Mesendoderm (in vitro differentiated cells): ENCODE measurements at regions not wholly inside any gene's neighbourhood (a gene's known extent, or its start where the extent isn't known, plus 50 kb on each side); places are given as distances from the start of the nearest gene placed in this dataset.

Experiments
- DNase-seq: peaks from one replicate; pipeline ENCODE4 v3.0.0; 2013
- H2AK5ac ChIP-seq: 2 replicates; pipeline ENCODE4 v1.6.1; 2013; ENCODE audit warnings: low read length, inconsistent platforms
- H2BK120ac ChIP-seq: 2 replicates; pipeline ENCODE4 v1.6.1; 2013; ENCODE audit warnings: low read depth, mild to moderate bottlenecking, low read length, moderate library complexity, mixed read lengths
- H2BK15ac ChIP-seq: replicated peaks from 2 replicates; pipeline ENCODE4 v1.6.1; 2013; ENCODE audit warnings: low read depth, mild to moderate bottlenecking, moderate library complexity
- H2BK5ac ChIP-seq: 2 replicates; pipeline ENCODE4 v1.6.1; 2013; ENCODE audit warnings: low read length, inconsistent platforms
- H3K18ac ChIP-seq: 2 replicates; pipeline ENCODE4 v1.6.1; 2013; ENCODE audit warnings: mild to moderate bottlenecking, low read length, mixed read lengths
- H3K23ac ChIP-seq: one replicate; pipeline ENCODE4 v1.6.1; 2013; ENCODE audit warnings: low read length
- H3K27ac ChIP-seq: 2 replicates; pipeline ENCODE4 v1.5.1; 2013; ENCODE audit warnings: low read depth, mild to moderate bottlenecking, inconsistent platforms, low read length, moderate library complexity
- H3K27me3 ChIP-seq: 2 replicates; pipeline ENCODE4 v1.6.1; 2013; ENCODE audit warnings: low read length, control low read depth, mild to moderate bottlenecking, inconsistent platforms; ENCODE audit not compliant: insufficient read depth, poor library complexity
- H3K36me3 ChIP-seq: 2 replicates; pipeline ENCODE4 v1.6.1; 2013; ENCODE audit warnings: low read length, inconsistent platforms; ENCODE audit not compliant: control insufficient read depth, insufficient read depth
- H3K4ac ChIP-seq: one replicate; pipeline ENCODE4 v1.6.1; 2013; ENCODE audit warnings: low read depth, mild to moderate bottlenecking, low read length, moderate library complexity
- H3K4me1 ChIP-seq: 2 replicates; pipeline ENCODE4 v1.6.1; 2013; ENCODE audit warnings: low read depth, low read length, inconsistent platforms; ENCODE audit not compliant: control insufficient read depth
- H3K4me2 ChIP-seq: 2 replicates; pipeline ENCODE4 v1.6.1; 2013; ENCODE audit warnings: low read length
- H3K4me3 ChIP-seq: 2 replicates; pipeline ENCODE4 v1.5.1; 2013; ENCODE audit warnings: mild to moderate bottlenecking, low read length
- H3K56ac ChIP-seq: one replicate; pipeline ENCODE4 v1.6.1; 2013; ENCODE audit warnings: low read length
- H3K79me1 ChIP-seq: 2 replicates; pipeline ENCODE4 v1.6.1; 2013; ENCODE audit warnings: low read length, inconsistent platforms
- H3K79me2 ChIP-seq: 2 replicates; pipeline ENCODE4 v1.6.1; 2013; ENCODE audit warnings: mild to moderate bottlenecking, low read length; ENCODE audit not compliant: control insufficient read depth, insufficient read depth
- H3K9ac ChIP-seq: 2 replicates; pipeline ENCODE4 v1.6.1; 2013; ENCODE audit warnings: low read length, inconsistent platforms
- H4K5ac ChIP-seq: one replicate; pipeline ENCODE4 v1.6.1; 2013; ENCODE audit warnings: low read length
- H4K8ac ChIP-seq: one replicate; pipeline ENCODE4 v1.6.1; 2013; ENCODE audit warnings: low read depth, mild to moderate bottlenecking, control low read depth, low read length, moderate library complexity
- whole genome bisulfite sequencing: extraction: QIAGEN DNeasy Blood & Tissue Kit; methylation state at CpG from one replicate; pipeline ENCODE4 v1.1.7; 2013; ENCODE audit warnings: low lambda C conversion rate, missing lambda C conversion rate; ENCODE audit not compliant: insufficient coverage; ENCODE audit errors: extremely low coverage; 5-methylcytosine and 5-hydroxymethylcytosine counted together

- Histone ChIP-seq H2AK5ac (no peak overlapping the region), H4K5ac (no peak overlapping the region), H3K23ac (no peak overlapping the region), H3K9ac (no peak overlapping the region), H3K36me3 (no peaks in the 10 kb centered on the region), H2BK120ac (no peak overlapping the region), H3K27me3 (no peaks in the 10 kb centered on the region), H2BK15ac (no peak overlapping the region), H3K79me1 (no peaks in the 10 kb centered on the region), H3K56ac (no peak overlapping the region), H4K8ac (no peak overlapping the region), H3K27ac (no peak overlapping the region), H2BK5ac (no peak overlapping the region), H3K4me2 (no peak overlapping the region), H3K4me3 (no peak overlapping the region), H3K18ac (no peak overlapping the region), H3K4ac (no peak overlapping the region), H3K4me1 (no peaks in the 10 kb centered on the region), H3K79me2 (no peaks in the 10 kb centered on the region)
- DNase-seq, result no peak
- no CpG with 5 or more reads among the region's 3 CpGs for WGBS
Measured at GRCh38 chr3:95797081-95797480, 1017.3 kb upstream of the EPHA6 start.

GRCh38 chr3:95798628-95799027 is 1015.8 kb upstream of the EPHA6 start:
- no peak overlapping the region for H2BK15ac ChIP-seq
- no peak overlapping the region for H2BK5ac ChIP-seq
- WGBS, result no CpG with 5 or more reads among the region's 1 CpG
- H3K4me1 ChIP-seq, result no peaks in the 10 kb centered on the region
- H4K8ac ChIP-seq, result no peak overlapping the region
- H3K18ac ChIP-seq, result no peak overlapping the region
- H3K4me2 ChIP-seq, result no peak overlapping the region
- H3K56ac ChIP-seq, result no peak overlapping the region
- no peaks in the 10 kb centered on the region for H3K79me1 ChIP-seq
- no peak overlapping the region for H3K27ac ChIP-seq
- H3K79me2 ChIP-seq, result no peaks in the 10 kb centered on the region
- H3K36me3 ChIP-seq, result no peaks in the 10 kb centered on the region
- H2AK5ac ChIP-seq, result no peak overlapping the region
- no peak overlapping the region for H3K4me3 ChIP-seq
- H2BK120ac ChIP-seq, result no peak overlapping the region
- H3K4ac ChIP-seq, result no peak overlapping the region
- no peak overlapping the region for H3K23ac ChIP-seq
- H4K5ac ChIP-seq, result no peak overlapping the region
- no peaks in the 10 kb centered on the region for H3K27me3 ChIP-seq
- DNase-seq, result no peak
- no peak overlapping the region for H3K9ac ChIP-seq

- H3K27me3 ChIP-seq, result no peaks in the 10 kb centered on the region
- H3K9ac ChIP-seq, result no peak overlapping the region
Measured at GRCh38 chr3:95810462-95810861, 1003.9 kb upstream of the EPHA6 start.

GRCh38 chr3:95813244-95813643 is 1001.1 kb upstream of the EPHA6 start:
- H3K18ac ChIP-seq, result no peak overlapping the region
- no peak overlapping the region for H2BK15ac ChIP-seq
- no peaks in the 10 kb centered on the region for H3K36me3 ChIP-seq
- no peak for DNase-seq
- no peak overlapping the region for H3K9ac ChIP-seq
- no peak overlapping the region for H4K5ac ChIP-seq
- H3K56ac ChIP-seq, result no peak overlapping the region
- no peak overlapping the region for H2BK120ac ChIP-seq
- no CpG with 5 or more reads among the region's 2 CpGs for WGBS
- H3K4me2 ChIP-seq, result no peak overlapping the region
- H3K79me1 ChIP-seq, result no peaks in the 10 kb centered on the region
- no peaks in the 10 kb centered on the region for H3K79me2 ChIP-seq
- H3K23ac ChIP-seq, result no peak overlapping the region
- H3K4ac ChIP-seq, result no peak overlapping the region
- no peaks in the 10 kb centered on the region for H3K4me1 ChIP-seq
- H3K27ac ChIP-seq, result no peak overlapping the region
- no peak overlapping the region for H2AK5ac ChIP-seq
- no peak overlapping the region for H3K4me3 ChIP-seq
- H3K27me3 ChIP-seq, result no peaks in the 10 kb centered on the region
- no peak overlapping the region for H2BK5ac ChIP-seq
- no peak overlapping the region for H4K8ac ChIP-seq

More at GRCh38 chr3:95810462-95810861, 1003.9 kb upstream of the EPHA6 start:
- no peak overlapping the region for H3K4me3 ChIP-seq
- no peak overlapping the region for H3K4ac ChIP-seq
- no peaks in the 10 kb centered on the region for H3K36me3 ChIP-seq
- H2BK120ac ChIP-seq, result no peak overlapping the region
- no peak overlapping the region for H2BK15ac ChIP-seq
- H3K4me2 ChIP-seq, result no peak overlapping the region
- no peak overlapping the region for H3K23ac ChIP-seq
- no peaks in the 10 kb centered on the region for H3K4me1 ChIP-seq
- no peak overlapping the region for H3K18ac ChIP-seq
- no peak overlapping the region for H4K5ac ChIP-seq
- H3K79me1 ChIP-seq, result no peaks in the 10 kb centered on the region
- H3K79me2 ChIP-seq, result no peaks in the 10 kb centered on the region
- no peak overlapping the region for H3K27ac ChIP-seq
- no peak for DNase-seq
- H2AK5ac ChIP-seq, result no peak overlapping the region
- no CpG with 5 or more reads among the region's 1 CpG for WGBS
- H2BK5ac ChIP-seq, result no peak overlapping the region
- no peak overlapping the region for H3K56ac ChIP-seq
- H4K8ac ChIP-seq, result no peak overlapping the region

- DNase-seq, result peak; percentile 12
- H3K18ac ChIP-seq, result no peak overlapping the region
- H4K8ac ChIP-seq, result no peak overlapping the region
- H3K27me3 ChIP-seq, result no peaks in the 10 kb centered on the region
- no peak overlapping the region for H3K23ac ChIP-seq
- no peaks in the 10 kb centered on the region for H3K36me3 ChIP-seq
- H3K79me1 ChIP-seq, result no peaks in the 10 kb centered on the region
- H3K56ac ChIP-seq, result no peak overlapping the region
- H2BK5ac ChIP-seq, result no peak overlapping the region
- no peak overlapping the region for H4K5ac ChIP-seq
- no peak overlapping the region for H3K9ac ChIP-seq
- no peaks in the 10 kb centered on the region for H3K4me1 ChIP-seq
- no peaks in the 10 kb centered on the region for H3K79me2 ChIP-seq
- H3K27ac ChIP-seq, result no peak overlapping the region
- H3K4me3 ChIP-seq, result no peak overlapping the region
- no peak overlapping the region for H3K4me2 ChIP-seq
- no peak overlapping the region for H3K4ac ChIP-seq
- no peak overlapping the region for H2BK15ac ChIP-seq
- WGBS, result no CpG with 5 or more reads among the region's 1 CpG
- H2AK5ac ChIP-seq, result no peak overlapping the region
- H2BK120ac ChIP-seq, result no peak overlapping the region
Measured at GRCh38 chr3:95815828-95816227, 998.6 kb upstream of the EPHA6 start.

GRCh38 chr3:95826419-95826818 is 988.0 kb upstream of the EPHA6 start:
- Histone ChIP-seq H3K36me3 (no peaks in the 10 kb centered on the region), H3K27me3 (no peaks in the 10 kb centered on the region), H3K4me3 (no peak overlapping the region), H3K4me1 (no peaks in the 10 kb centered on the region), H3K79me1 (no peaks in the 10 kb centered on the region), H2BK15ac (no peak overlapping the region), H3K9ac (no peak overlapping the region), H3K79me2 (no peaks in the 10 kb centered on the region), H2AK5ac (no peak overlapping the region), H3K18ac (no peak overlapping the region), H2BK120ac (no peak overlapping the region), H4K8ac (no peak overlapping the region), H3K56ac (no peak overlapping the region), H4K5ac (no peak overlapping the region), H3K27ac (no peak overlapping the region), H3K4ac (no peak overlapping the region), H3K23ac (no peak overlapping the region), H3K4me2 (no peak overlapping the region), H2BK5ac (no peak overlapping the region)
- WGBS, result no CpG with 5 or more reads among the region's 2 CpGs
- no peak for DNase-seq
